ENCODE measurements at regions not wholly inside any gene's neighbourhood (a gene's known extent, or its start where the extent isn't known, plus 50 kb on each side); places are given as distances from the start of the nearest gene placed in this dataset.

- CTCF ChIA-PET: no interaction called here
These were observed 131.6 kb upstream of the RASGRP1 start for GRCh38 chr15:38696109-38696727.

GRCh38 chr15:38696790-38697495, 132.3 kb upstream of the RASGRP1 start:
- Histone ChIP-seq H3K4me3 (ENCODE audit: low read depth, low read length) (no peak overlapping the region), H3K36me3 (ENCODE audit: control insufficient read depth, insufficient read depth, low read length) (no peaks in the 10 kb centered on the region), H3K4me1 (peaks cover 14% of the 10 kb centered on the region), H3K27me3 (replicated peaks; ENCODE audit: control insufficient read depth, insufficient read depth, low read length) (no peaks in the 10 kb centered on the region), H3K9me3 (peaks cover 3% of the 10 kb centered on the region; the same call in 1 of the 2 replicates)
- Mint-ChIP-seq H3K36me3 (ENCODE audit: insufficient read depth, unreplicated experiment) (no peaks in the 10 kb centered on the region), H3K9me3 (ENCODE audit: unreplicated experiment) (no peaks in the 10 kb centered on the region), H3K4me1 (ENCODE audit: low read depth, unreplicated experiment) (peaks cover 26% of the 10 kb centered on the region), H3K4me3 (ENCODE audit: unreplicated experiment) (no peak overlapping the region), H3K27me3 (ENCODE audit: insufficient read depth, unreplicated experiment) (no peaks in the 10 kb centered on the region), H3K27ac (ENCODE audit: unreplicated experiment) (no peak overlapping the region)
- TF ChIP-seq CTCF (IDR thresholded peaks at IDR 0.05; ENCODE audit: insufficient read depth in 1 of 2, low read depth in 1 of 2, low read length in 1 of 2, severe bottlenecking in 1 of 2, unreplicated experiment in 1 of 2): no peak
- ChIA-PET POLR2A (no interaction called here), CTCF (no interaction called here)
- no peak for DNase-seq
- BruUV-seq (replicated peaks): no TSS peak
- intact Hi-C loops (cut with micrococcal nuclease; ENCODE audit: unreplicated experiment): loop anchor here (5.0 kb wide), 1 partner anchor 700 kb away; no protein-coding TSS in a partner anchor

More at GRCh38 chr15:38696109-38696727, 131.6 kb upstream of the RASGRP1 start:
- H3K4me1 Mint-ChIP-seq (ENCODE audit: low read depth, unreplicated experiment): peaks cover 21% of the 10 kb centered on the region
- no peaks in the 10 kb centered on the region for H3K27me3 Mint-ChIP-seq (ENCODE audit: insufficient read depth, unreplicated experiment)
- H3K4me3 ChIP-seq (ENCODE audit: low read depth, low read length): no peak overlapping the region
- no peaks in the 10 kb centered on the region for H3K36me3 ChIP-seq (ENCODE audit: control insufficient read depth, insufficient read depth, low read length)
- POLR2A ChIA-PET: no interaction called here
- no peak overlapping the region for H3K27ac Mint-ChIP-seq (ENCODE audit: unreplicated experiment)
- no TSS peak for BruUV-seq (replicated peaks)
- intact Hi-C loops (cut with micrococcal nuclease; ENCODE audit: unreplicated experiment): loop anchor here (5.0 kb wide), 1 partner anchor 699 kb away; no protein-coding TSS in a partner anchor
- DNase-seq: no peak
- no peaks in the 10 kb centered on the region for H3K27me3 ChIP-seq (replicated peaks; ENCODE audit: control insufficient read depth, insufficient read depth, low read length)
- no peak for TF ChIP-seq CTCF (IDR thresholded peaks at IDR 0.05; ENCODE audit: insufficient read depth in 1 of 2, low read depth in 1 of 2, low read length in 1 of 2, severe bottlenecking in 1 of 2, unreplicated experiment in 1 of 2)
- H3K9me3 ChIP-seq: peaks cover 3% of the 10 kb centered on the region; the same call in 1 of the 2 replicates
- peaks cover 7% of the 10 kb centered on the region for H3K4me1 ChIP-seq
- H3K36me3 Mint-ChIP-seq (ENCODE audit: insufficient read depth, unreplicated experiment): no peaks in the 10 kb centered on the region
- no peak overlapping the region for H3K4me3 Mint-ChIP-seq (ENCODE audit: unreplicated experiment)
- no peaks in the 10 kb centered on the region for H3K9me3 Mint-ChIP-seq (ENCODE audit: unreplicated experiment)

DNA sequence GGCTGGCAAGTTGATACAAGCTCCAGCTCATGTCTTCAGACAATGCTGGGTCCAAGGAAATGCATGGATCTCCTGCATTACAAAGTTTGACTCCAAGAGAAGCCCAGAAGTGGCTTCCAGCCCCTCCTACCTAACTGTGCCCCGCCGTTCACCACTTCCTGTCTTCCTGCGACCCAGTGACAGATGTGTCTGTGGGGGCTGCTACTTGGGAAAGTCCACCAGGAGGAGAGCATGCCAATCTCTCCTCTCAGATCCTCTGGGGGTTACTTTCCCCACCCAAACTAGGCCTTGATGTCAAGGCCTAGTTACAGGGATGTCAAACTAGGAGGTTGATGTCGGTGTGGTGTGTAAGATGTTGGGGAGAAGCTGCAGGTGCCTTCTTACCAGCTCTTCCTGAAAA, 133.6 kb upstream of the RASGRP1 start:
- Mint-ChIP-seq H3K36me3 (ENCODE audit: insufficient read depth, unreplicated experiment) (no peaks in the 10 kb centered on the region), H3K27ac (ENCODE audit: unreplicated experiment) (no peak overlapping the region), H3K4me3 (ENCODE audit: unreplicated experiment) (no peak overlapping the region), H3K9me3 (ENCODE audit: unreplicated experiment) (no peaks in the 10 kb centered on the region), H3K4me1 (ENCODE audit: low read depth, unreplicated experiment) (peaks cover 33% of the 10 kb centered on the region), H3K27me3 (ENCODE audit: insufficient read depth, unreplicated experiment) (no peaks in the 10 kb centered on the region)
- H3K9me3 ChIP-seq: peaks cover 3% of the 10 kb centered on the region; the same call in 1 of the 2 replicates
- no peak for TF ChIP-seq CTCF (IDR thresholded peaks at IDR 0.05; ENCODE audit: insufficient read depth in 1 of 2, low read depth in 1 of 2, low read length in 1 of 2, severe bottlenecking in 1 of 2, unreplicated experiment in 1 of 2)
- DNase-seq: no peak
- H3K36me3 ChIP-seq (ENCODE audit: control insufficient read depth, insufficient read depth, low read length): no peaks in the 10 kb centered on the region
- ChIA-PET POLR2A (no interaction called here), CTCF (no interaction called here)
- no peak overlapping the region for H3K4me3 ChIP-seq (ENCODE audit: low read depth, low read length)
- intact Hi-C loops (cut with micrococcal nuclease; ENCODE audit: unreplicated experiment): loop anchor here (5.0 kb wide), 1 partner anchor 701 kb away; no protein-coding TSS in a partner anchor
- no TSS peak for BruUV-seq (replicated peaks)
- H3K4me1 ChIP-seq: peaks cover 23% of the 10 kb centered on the region
- H3K27me3 ChIP-seq (replicated peaks; ENCODE audit: control insufficient read depth, insufficient read depth, low read length): no peaks in the 10 kb centered on the region

All from Caco-2 (cell line).